ENCODE measurements at regions not wholly inside any gene's neighbourhood (a gene's known extent, or its start where the extent isn't known, plus 50 kb on each side); places are given as distances from the start of the nearest gene placed in this dataset.

- Mint-ChIP-seq H3K27me3 (ENCODE audit: low read depth) (peaks cover 28% of the 10 kb centered on the region), H3K4me1 (no peaks in the 10 kb centered on the region), H3K4me3 (no peak overlapping the region), H3K27ac (no peak overlapping the region), H3K36me3 (ENCODE audit: low read depth) (no peaks in the 10 kb centered on the region), H3K9me3 (peaks cover 23% of the 10 kb centered on the region)
- TF ChIP-seq, protein P1, sequence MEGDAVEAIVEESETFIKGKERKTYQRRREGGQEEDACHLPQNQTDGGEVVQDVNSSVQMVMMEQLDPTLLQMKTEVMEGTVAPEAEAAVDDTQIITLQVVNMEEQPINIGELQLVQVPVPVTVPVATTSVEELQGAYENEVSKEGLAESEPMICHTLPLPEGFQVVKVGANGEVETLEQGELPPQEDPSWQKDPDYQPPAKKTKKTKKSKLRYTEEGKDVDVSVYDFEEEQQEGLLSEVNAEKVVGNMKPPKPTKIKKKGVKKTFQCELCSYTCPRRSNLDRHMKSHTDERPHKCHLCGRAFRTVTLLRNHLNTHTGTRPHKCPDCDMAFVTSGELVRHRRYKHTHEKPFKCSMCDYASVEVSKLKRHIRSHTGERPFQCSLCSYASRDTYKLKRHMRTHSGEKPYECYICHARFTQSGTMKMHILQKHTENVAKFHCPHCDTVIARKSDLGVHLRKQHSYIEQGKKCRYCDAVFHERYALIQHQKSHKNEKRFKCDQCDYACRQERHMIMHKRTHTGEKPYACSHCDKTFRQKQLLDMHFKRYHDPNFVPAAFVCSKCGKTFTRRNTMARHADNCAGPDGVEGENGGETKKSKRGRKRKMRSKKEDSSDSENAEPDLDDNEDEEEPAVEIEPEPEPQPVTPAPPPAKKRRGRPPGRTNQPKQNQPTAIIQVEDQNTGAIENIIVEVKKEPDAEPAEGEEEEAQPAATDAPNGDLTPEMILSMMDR (IDR thresholded peaks at IDR 0.05; ENCODE audit: unreplicated experiment in 3 of 3) = no peak
These were observed 83.9 kb upstream of the RAB6C start for GRCh38 chr2:129895526-129896082.

DNA sequence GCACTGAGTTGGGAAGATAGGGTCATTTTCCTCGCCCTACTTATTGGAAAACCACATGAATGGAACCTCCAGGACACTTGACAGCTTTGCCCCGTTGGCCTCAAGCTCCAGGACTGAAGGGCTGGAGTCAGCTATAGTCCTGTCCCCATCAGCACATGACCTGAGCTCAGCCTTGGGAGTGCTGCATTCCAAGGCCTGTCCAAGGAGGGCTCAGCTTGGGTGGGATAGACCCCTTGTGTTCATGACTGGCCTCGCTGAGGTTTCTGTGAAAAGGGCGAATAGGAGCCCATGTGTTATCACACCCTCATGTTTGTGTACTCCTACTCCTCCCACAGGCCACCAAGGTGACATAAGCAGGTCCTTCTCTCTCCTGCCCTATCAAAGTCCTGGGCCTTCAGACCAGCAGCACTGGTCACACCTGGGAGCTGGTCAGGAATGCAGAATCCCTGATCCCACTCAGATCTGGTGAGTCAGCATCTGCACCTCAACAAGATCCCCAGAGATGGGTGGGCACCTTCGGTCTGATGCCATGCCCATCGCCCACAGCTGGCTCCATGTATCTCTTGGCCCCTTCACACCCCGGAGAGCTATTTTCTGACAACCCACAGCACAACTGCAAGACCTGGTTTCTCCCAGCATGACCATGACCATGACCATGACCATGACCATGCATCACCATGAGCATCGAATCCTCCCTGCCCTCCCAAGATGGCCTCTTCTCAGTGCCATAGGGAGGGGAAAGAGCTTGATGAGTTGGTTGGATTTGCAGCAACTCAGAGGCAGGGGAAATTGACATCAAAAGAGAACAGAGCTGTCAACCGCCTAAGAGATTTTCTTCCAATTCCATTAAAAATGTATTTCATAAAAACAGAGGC, 83.0 kb upstream of the RAB6C start:
- H3K36me3 Mint-ChIP-seq (ENCODE audit: low read depth) = no peaks in the 10 kb centered on the region
- no peak overlapping the region for H3K4me3 Mint-ChIP-seq
- TF ChIP-seq, protein P1 (IDR thresholded peaks at IDR 0.05; ENCODE audit: unreplicated experiment in 3 of 3) = no peak
- H3K27ac Mint-ChIP-seq = no peak overlapping the region
- H3K9me3 Mint-ChIP-seq = peaks cover 29% of the 10 kb centered on the region
- peaks cover 22% of the 10 kb centered on the region for H3K27me3 Mint-ChIP-seq (ENCODE audit: low read depth)
- no peaks in the 10 kb centered on the region for H3K4me1 Mint-ChIP-seq

DNA sequence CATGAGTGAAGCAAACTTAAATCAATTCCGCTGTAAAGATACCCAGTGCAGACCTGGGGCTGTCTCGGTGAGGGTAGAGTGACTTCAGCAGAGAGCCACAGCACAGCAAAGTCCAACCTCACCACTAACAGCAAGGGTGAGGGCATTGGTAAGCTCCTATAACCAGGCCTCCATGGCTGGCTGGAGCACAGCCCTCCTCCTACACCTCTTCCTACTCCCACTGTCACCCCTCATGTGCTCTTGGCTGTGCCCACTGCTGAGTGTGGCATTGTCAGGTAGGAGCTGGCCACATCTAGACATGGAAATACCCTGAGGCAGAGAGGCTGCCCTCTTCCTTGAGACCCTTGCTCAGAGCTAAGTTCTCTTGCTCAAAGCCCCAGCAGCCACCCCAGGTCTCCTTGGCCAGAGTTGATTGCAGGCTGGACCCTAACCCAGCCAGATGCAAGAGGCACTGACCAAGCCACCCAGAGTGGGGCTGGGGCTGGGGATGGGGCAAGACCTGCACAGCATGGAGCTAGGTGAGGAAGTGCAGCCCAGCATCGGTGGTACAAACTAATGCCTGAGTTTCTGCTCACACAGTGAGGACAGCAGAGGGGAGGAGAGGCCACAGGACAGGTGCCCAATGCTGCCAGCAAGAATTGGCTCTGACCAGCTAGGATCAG, 77.6 kb upstream of the RAB6C start:
- Mint-ChIP-seq H3K9me3 (peaks cover 29% of the 10 kb centered on the region), H3K4me3 (no peak overlapping the region), H3K4me1 (no peaks in the 10 kb centered on the region), H3K27ac (no peak overlapping the region), H3K36me3 (ENCODE audit: low read depth) (no peaks in the 10 kb centered on the region), H3K27me3 (ENCODE audit: low read depth) (peaks cover 8% of the 10 kb centered on the region)
- TF ChIP-seq, protein P1 (IDR thresholded peaks at IDR 0.05; ENCODE audit: unreplicated experiment in 3 of 3) = no peak

GRCh38 chr2:129902731-129903585, 76.5 kb upstream of the RAB6C start:
- TF ChIP-seq, protein P1 (IDR thresholded peaks at IDR 0.05; ENCODE audit: unreplicated experiment in 3 of 3) = no peak
- H3K4me1 Mint-ChIP-seq = no peaks in the 10 kb centered on the region
- H3K27me3 Mint-ChIP-seq (ENCODE audit: low read depth) = peaks cover 7% of the 10 kb centered on the region
- H3K27ac Mint-ChIP-seq = no peak overlapping the region
- H3K36me3 Mint-ChIP-seq (ENCODE audit: low read depth) = no peaks in the 10 kb centered on the region
- H3K4me3 Mint-ChIP-seq = no peak overlapping the region
- peaks cover 24% of the 10 kb centered on the region for H3K9me3 Mint-ChIP-seq

DNA sequence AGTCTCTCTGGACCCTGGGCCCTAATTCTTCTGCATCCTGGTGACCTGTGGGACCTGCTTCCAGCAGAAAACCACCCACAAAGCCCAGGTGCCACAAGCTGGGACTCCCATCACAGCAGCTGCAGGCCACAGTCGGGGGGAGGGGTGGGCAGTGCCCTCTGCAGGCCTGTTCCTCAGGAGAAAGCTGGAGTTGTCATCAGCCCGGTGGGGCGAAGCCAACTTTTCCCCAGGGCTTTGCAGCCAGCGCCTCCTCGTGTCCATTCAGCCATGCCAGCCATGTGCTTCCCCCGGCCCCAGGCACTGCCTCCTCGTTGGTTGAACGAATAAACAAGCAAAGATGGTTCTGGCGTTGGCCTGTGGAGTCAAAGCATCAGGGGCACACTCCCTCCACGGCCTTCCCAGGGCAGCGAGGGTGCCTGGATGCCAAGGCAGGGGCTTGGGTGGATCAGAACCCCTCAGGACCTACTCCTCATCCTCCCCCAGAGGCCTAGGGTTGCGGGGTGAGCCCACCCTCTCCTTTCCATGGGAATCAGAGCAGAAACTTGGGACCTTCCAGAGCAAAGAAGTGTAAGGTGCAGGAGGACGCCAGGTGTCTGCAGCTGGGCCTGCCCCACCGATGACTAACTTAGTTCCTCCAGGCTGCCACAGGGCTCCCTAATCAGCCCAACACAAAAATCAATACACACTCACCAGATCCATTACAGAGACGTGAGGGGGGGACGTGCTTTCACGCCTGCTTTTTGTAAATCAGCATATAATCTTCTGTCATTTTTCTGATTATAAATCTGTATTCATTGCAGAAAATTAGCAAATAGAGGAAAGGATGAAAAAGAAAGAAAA, 75.7 kb upstream of the RAB6C start:
- H3K4me1 Mint-ChIP-seq = no peaks in the 10 kb centered on the region
- H3K4me3 Mint-ChIP-seq = no peak overlapping the region
- peaks cover 20% of the 10 kb centered on the region for H3K9me3 Mint-ChIP-seq
- no peak overlapping the region for H3K27ac Mint-ChIP-seq
- peaks cover 4% of the 10 kb centered on the region for H3K27me3 Mint-ChIP-seq (ENCODE audit: low read depth)
- TF ChIP-seq, protein P1 (IDR thresholded peaks at IDR 0.05; ENCODE audit: unreplicated experiment in 3 of 3) = no peak
- no peaks in the 10 kb centered on the region for H3K36me3 Mint-ChIP-seq (ENCODE audit: low read depth)

Measured in nephron (organoid).